H1 (cell line): ENCODE measurements at regions not wholly inside any gene's neighbourhood (a gene's known extent, or its start where the extent isn't known, plus 50 kb on each side); places are given as distances from the start of the nearest gene placed in this dataset.

Experiments
- CHD2 ChIP-seq: IDR thresholded peaks from 2 replicates; pipeline ENCODE4 v1.6.1; 2012; ENCODE audit warnings: low read length, improper control_type of control experiment
- CREB1 ChIP-seq: IDR thresholded peaks from 2 replicates; pipeline ENCODE4 v1.6.1; 2012; ENCODE audit warnings: inconsistent platforms
- GTF2F1 ChIP-seq: IDR thresholded peaks from 2 replicates; pipeline ENCODE4 v1.6.1; 2012; ENCODE audit warnings: low read depth, low read length, improper control_type of control experiment, borderline replicate concordance
- JUN ChIP-seq: IDR thresholded peaks from 2 replicates; pipeline ENCODE4 v1.6.1; 2011; ENCODE audit warnings: low read depth, mild to moderate bottlenecking, improper control_type of control experiment, low read length
- POLR2A ChIP-seq, 2 experiments: IDR thresholded peaks; 1 replicate in 1 of 2; 2 replicates in 1 of 2; pipeline ENCODE4 v1.6.1; 2011; ENCODE audit warnings: low read depth in 2 of 2, low read length in 2 of 2, mild to moderate bottlenecking in 2 of 2; ENCODE audit errors: control extremely low read depth in 1 of 2
- TF ChIP-seq, protein P1 (sequence below): fragments of 300-600 bp; sonication (generic); IDR thresholded peaks from 2 replicates; pipeline ENCODE4 v1.7.1; 2012; ENCODE audit warnings: low read length, moderate library complexity, mild to moderate bottlenecking, inconsistent platforms; ENCODE audit not compliant: insufficient replicate concordance
- TF ChIP-seq, protein P2 (sequence below): IDR thresholded peaks from 2 replicates; pipeline ENCODE4 v1.6.1; 2012; ENCODE audit warnings: inconsistent platforms
- TF ChIP-seq, protein P3 (sequence below): IDR thresholded peaks from 2 replicates; pipeline ENCODE4 v1.6.1; 2012; ENCODE audit warnings: inconsistent platforms
- TF ChIP-seq, protein P4 (sequence below), 3 experiments: IDR thresholded peaks; 1 replicate in 2 of 3; 2 replicates in 1 of 3; pipeline versions ENCODE4 v1.5.1 to v1.6.1; 2011; ENCODE audit warnings: low read length in 3 of 3, mild to moderate bottlenecking in 3 of 3, inconsistent platforms in 2 of 3, low read depth in 1 of 3, moderate library complexity in 1 of 3; ENCODE audit not compliant: insufficient read depth in 1 of 3; ENCODE audit errors: control extremely low read depth in 1 of 3

DNA sequence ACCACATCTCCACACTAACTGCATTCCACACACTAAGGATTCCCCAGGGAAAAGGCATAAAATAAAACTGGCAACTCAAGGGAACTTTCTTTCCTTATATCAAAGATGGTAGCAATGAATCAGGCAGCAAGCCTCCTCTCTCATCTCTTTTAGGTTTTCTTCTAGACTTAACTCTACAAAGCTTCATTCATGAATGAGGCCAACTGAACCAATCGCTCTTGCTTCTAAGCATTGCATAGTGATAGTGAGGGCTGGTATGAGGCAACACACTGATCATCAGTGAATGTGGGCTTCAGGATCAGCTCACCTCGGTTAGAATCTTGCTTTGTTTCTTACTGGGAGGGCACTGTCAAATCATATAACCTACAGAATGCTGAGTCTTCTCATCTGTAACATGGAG is 1090.7 kb upstream of the MIR17HG start (continued):
- TF ChIP-seq, protein P1, sequence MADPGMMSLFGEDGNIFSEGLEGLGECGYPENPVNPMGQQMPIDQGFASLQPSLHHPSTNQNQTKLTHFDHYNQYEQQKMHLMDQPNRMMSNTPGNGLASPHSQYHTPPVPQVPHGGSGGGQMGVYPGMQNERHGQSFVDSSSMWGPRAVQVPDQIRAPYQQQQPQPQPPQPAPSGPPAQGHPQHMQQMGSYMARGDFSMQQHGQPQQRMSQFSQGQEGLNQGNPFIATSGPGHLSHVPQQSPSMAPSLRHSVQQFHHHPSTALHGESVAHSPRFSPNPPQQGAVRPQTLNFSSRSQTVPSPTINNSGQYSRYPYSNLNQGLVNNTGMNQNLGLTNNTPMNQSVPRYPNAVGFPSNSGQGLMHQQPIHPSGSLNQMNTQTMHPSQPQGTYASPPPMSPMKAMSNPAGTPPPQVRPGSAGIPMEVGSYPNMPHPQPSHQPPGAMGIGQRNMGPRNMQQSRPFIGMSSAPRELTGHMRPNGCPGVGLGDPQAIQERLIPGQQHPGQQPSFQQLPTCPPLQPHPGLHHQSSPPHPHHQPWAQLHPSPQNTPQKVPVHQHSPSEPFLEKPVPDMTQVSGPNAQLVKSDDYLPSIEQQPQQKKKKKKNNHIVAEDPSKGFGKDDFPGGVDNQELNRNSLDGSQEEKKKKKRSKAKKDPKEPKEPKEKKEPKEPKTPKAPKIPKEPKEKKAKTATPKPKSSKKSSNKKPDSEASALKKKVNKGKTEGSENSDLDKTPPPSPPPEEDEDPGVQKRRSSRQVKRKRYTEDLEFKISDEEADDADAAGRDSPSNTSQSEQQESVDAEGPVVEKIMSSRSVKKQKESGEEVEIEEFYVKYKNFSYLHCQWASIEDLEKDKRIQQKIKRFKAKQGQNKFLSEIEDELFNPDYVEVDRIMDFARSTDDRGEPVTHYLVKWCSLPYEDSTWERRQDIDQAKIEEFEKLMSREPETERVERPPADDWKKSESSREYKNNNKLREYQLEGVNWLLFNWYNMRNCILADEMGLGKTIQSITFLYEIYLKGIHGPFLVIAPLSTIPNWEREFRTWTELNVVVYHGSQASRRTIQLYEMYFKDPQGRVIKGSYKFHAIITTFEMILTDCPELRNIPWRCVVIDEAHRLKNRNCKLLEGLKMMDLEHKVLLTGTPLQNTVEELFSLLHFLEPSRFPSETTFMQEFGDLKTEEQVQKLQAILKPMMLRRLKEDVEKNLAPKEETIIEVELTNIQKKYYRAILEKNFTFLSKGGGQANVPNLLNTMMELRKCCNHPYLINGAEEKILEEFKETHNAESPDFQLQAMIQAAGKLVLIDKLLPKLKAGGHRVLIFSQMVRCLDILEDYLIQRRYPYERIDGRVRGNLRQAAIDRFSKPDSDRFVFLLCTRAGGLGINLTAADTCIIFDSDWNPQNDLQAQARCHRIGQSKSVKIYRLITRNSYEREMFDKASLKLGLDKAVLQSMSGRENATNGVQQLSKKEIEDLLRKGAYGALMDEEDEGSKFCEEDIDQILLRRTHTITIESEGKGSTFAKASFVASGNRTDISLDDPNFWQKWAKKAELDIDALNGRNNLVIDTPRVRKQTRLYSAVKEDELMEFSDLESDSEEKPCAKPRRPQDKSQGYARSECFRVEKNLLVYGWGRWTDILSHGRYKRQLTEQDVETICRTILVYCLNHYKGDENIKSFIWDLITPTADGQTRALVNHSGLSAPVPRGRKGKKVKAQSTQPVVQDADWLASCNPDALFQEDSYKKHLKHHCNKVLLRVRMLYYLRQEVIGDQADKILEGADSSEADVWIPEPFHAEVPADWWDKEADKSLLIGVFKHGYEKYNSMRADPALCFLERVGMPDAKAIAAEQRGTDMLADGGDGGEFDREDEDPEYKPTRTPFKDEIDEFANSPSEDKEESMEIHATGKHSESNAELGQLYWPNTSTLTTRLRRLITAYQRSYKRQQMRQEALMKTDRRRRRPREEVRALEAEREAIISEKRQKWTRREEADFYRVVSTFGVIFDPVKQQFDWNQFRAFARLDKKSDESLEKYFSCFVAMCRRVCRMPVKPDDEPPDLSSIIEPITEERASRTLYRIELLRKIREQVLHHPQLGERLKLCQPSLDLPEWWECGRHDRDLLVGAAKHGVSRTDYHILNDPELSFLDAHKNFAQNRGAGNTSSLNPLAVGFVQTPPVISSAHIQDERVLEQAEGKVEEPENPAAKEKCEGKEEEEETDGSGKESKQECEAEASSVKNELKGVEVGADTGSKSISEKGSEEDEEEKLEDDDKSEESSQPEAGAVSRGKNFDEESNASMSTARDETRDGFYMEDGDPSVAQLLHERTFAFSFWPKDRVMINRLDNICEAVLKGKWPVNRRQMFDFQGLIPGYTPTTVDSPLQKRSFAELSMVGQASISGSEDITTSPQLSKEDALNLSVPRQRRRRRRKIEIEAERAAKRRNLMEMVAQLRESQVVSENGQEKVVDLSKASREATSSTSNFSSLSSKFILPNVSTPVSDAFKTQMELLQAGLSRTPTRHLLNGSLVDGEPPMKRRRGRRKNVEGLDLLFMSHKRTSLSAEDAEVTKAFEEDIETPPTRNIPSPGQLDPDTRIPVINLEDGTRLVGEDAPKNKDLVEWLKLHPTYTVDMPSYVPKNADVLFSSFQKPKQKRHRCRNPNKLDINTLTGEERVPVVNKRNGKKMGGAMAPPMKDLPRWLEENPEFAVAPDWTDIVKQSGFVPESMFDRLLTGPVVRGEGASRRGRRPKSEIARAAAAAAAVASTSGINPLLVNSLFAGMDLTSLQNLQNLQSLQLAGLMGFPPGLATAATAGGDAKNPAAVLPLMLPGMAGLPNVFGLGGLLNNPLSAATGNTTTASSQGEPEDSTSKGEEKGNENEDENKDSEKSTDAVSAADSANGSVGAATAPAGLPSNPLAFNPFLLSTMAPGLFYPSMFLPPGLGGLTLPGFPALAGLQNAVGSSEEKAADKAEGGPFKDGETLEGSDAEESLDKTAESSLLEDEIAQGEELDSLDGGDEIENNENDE: no peak
- TF ChIP-seq GTF2F1 (no peak), POLR2A (IDR thresholded peaks at IDR 0.05; ENCODE audit: control extremely low read depth in 1 of 2, low read depth in 2 of 2, low read length in 2 of 2) (no peak), JUN (no peak), CREB1 (no peak), CHD2 (no peak)
- TF ChIP-seq, protein P2, sequence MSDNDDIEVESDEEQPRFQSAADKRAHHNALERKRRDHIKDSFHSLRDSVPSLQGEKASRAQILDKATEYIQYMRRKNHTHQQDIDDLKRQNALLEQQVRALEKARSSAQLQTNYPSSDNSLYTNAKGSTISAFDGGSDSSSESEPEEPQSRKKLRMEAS: no peak
- TF ChIP-seq, protein P3, sequence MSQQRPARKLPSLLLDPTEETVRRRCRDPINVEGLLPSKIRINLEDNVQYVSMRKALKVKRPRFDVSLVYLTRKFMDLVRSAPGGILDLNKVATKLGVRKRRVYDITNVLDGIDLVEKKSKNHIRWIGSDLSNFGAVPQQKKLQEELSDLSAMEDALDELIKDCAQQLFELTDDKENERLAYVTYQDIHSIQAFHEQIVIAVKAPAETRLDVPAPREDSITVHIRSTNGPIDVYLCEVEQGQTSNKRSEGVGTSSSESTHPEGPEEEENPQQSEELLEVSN: no peak
- TF ChIP-seq, protein P4, sequence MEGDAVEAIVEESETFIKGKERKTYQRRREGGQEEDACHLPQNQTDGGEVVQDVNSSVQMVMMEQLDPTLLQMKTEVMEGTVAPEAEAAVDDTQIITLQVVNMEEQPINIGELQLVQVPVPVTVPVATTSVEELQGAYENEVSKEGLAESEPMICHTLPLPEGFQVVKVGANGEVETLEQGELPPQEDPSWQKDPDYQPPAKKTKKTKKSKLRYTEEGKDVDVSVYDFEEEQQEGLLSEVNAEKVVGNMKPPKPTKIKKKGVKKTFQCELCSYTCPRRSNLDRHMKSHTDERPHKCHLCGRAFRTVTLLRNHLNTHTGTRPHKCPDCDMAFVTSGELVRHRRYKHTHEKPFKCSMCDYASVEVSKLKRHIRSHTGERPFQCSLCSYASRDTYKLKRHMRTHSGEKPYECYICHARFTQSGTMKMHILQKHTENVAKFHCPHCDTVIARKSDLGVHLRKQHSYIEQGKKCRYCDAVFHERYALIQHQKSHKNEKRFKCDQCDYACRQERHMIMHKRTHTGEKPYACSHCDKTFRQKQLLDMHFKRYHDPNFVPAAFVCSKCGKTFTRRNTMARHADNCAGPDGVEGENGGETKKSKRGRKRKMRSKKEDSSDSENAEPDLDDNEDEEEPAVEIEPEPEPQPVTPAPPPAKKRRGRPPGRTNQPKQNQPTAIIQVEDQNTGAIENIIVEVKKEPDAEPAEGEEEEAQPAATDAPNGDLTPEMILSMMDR (IDR thresholded peaks at IDR 0.05; ENCODE audit: control extremely low read depth in 1 of 3, insufficient read depth in 1 of 3, low read depth in 1 of 3, low read length in 3 of 3): no peak
